H1 (cell line): ENCODE measurements at regions not wholly inside any gene's neighbourhood (a gene's known extent, or its start where the extent isn't known, plus 50 kb on each side); places are given as distances from the start of the nearest gene placed in this dataset.

Experiments
- CTCF ChIA-PET: fragments of 300-600 bp; sonication (Branson Sonifier 250); formaldehyde crosslinking; loops from one replicate; lab custom pipeline; 2021; ENCODE audit not compliant: partially characterized antibody; lab: Charles Lee
- POLR2A ChIA-PET: fragments of 300-600 bp; sonication (Branson Sonifier 250); formaldehyde crosslinking; loops from one replicate; lab custom pipeline; 2021; ENCODE audit warnings: inconsistent platforms; ENCODE audit not compliant: partially characterized antibody; lab: Charles Lee
- DNase-seq, 2 experiments: peaks; one replicate each; pipeline versions ENCODE4 v3.0.0 to v3.0.0-alpha.2; 2010 to 2022; ENCODE audit warnings: low spot score in 2 of 2, low read depth in 1 of 2, mixed read lengths in 1 of 2
- FAIRE-seq: peaks from 2 replicates; lab custom pipeline; 2011; peaks lifted over from hg19 to GRCh38; lab: Jason Lieb, UNC
- H2AFZ ChIP-seq: 2 replicates; pipeline ENCODE4 v1.8.1; 2012; ENCODE audit warnings: low read length, inconsistent platforms
- H2AK5ac ChIP-seq: 2 replicates; pipeline ENCODE4 v1.6.1; 2013; ENCODE audit warnings: low read depth, low read length
- H2BK120ac ChIP-seq: replicated peaks from 2 replicates; pipeline ENCODE3; 2013; ENCODE audit warnings: low read depth, low read length, inconsistent platforms
- H2BK12ac ChIP-seq: 2 replicates; pipeline ENCODE4 v1.6.1; 2013; ENCODE audit warnings: low read depth, low read length
- H2BK15ac ChIP-seq: 2 replicates; pipeline ENCODE4 v1.6.1; 2013; ENCODE audit warnings: low read length
- H2BK20ac ChIP-seq: 2 replicates; pipeline ENCODE4 v1.6.1; 2013; ENCODE audit warnings: low read length
- H2BK5ac ChIP-seq: 2 replicates; pipeline ENCODE4 v1.6.1; 2013; ENCODE audit warnings: low read depth, low read length
- H3K14ac ChIP-seq: 2 replicates; pipeline ENCODE4 v1.6.1; 2013; ENCODE audit warnings: inconsistent platforms; ENCODE audit not compliant: insufficient read length
- H3K18ac ChIP-seq: 2 replicates; pipeline ENCODE4 v1.6.1; 2013; ENCODE audit warnings: low read length; ENCODE audit errors: extremely low read depth
- H3K23ac ChIP-seq: 2 replicates; pipeline ENCODE4 v1.6.1; 2013; ENCODE audit warnings: inconsistent platforms; ENCODE audit not compliant: insufficient read length
- H3K23me2 ChIP-seq: 2 replicates; pipeline ENCODE4 v1.6.1; 2013; ENCODE audit warnings: low read depth, low read length
- H3K27ac ChIP-seq: 2 replicates; pipeline ENCODE4 v1.6.1; 2011; ENCODE audit warnings: low read depth, low read length, inconsistent platforms
- H3K27me3 ChIP-seq, 4 experiments: replicated peaks in 1 of 4; 1 replicate in 1 of 4; 2 replicates in 3 of 4; pipeline versions ENCODE4 v1.6.1 to v1.8.1; 2011 to 2013; ENCODE audit warnings: low read length in 3 of 4, mild to moderate bottlenecking in 3 of 4, inconsistent platforms in 2 of 4, mixed read lengths in 2 of 4, moderate library complexity in 1 of 4; ENCODE audit not compliant: control insufficient read depth in 3 of 4, insufficient read depth in 3 of 4; ENCODE audit errors: extremely low read depth in 1 of 4
- H3K36me3 ChIP-seq, 4 experiments: 2 replicates each; pipeline versions ENCODE4 v1.6.1 to v1.8.1; 2011 to 2013; ENCODE audit warnings: mild to moderate bottlenecking in 4 of 4, low read length in 3 of 4, moderate library complexity in 2 of 4, control low read depth in 1 of 4, inconsistent platforms in 1 of 4; ENCODE audit not compliant: insufficient read depth in 4 of 4, control insufficient read depth in 2 of 4
- H3K4ac ChIP-seq: replicated peaks from 2 replicates; pipeline ENCODE3; 2013; ENCODE audit warnings: low read length, low read depth, mixed read lengths, inconsistent platforms; ENCODE audit not compliant: insufficient read length
- H3K4me1 ChIP-seq, 4 experiments: replicated peaks in 1 of 4; 1 replicate in 1 of 4; 2 replicates in 3 of 4; pipeline versions ENCODE4 v1.6.1 to v1.8.1; 2011 to 2013; ENCODE audit warnings: low read length in 3 of 4, inconsistent platforms in 2 of 4, mixed read lengths in 1 of 4; ENCODE audit not compliant: insufficient read depth in 4 of 4, control insufficient read depth in 3 of 4
- H3K4me2 ChIP-seq, 2 experiments: 2 replicates each; pipeline versions ENCODE4 v1.6.1 to v1.8.1; 2011 to 2013; ENCODE audit warnings: low read depth in 2 of 2, low read length in 2 of 2, control low read depth in 1 of 2, inconsistent platforms in 1 of 2, mild to moderate bottlenecking in 1 of 2; ENCODE audit not compliant: insufficient read depth in 1 of 2
- H3K4me3 ChIP-seq, 4 experiments: fragments of 200-600, 300-600 bp in 1 of 4; sonication (generic), shearing (Covaris generic), sonication (Bioruptor Twin) in 1 of 4; 2 replicates each; pipeline versions ENCODE4 v1.5.1 to v1.8.1; 2011 to 2016; ENCODE audit warnings: low read length in 4 of 4, low read depth in 3 of 4, control low read depth in 2 of 4, inconsistent platforms in 2 of 4, mild to moderate bottlenecking in 2 of 4, mixed read lengths in 1 of 4, moderate library complexity in 1 of 4; ENCODE audit not compliant: insufficient read depth in 2 of 4; ENCODE audit errors: extremely low read depth in 1 of 4
- H3K56ac ChIP-seq: replicated peaks from 2 replicates; pipeline ENCODE3; 2013; ENCODE audit warnings: low read depth, mild to moderate bottlenecking, mixed read lengths, low read length, inconsistent platforms; ENCODE audit not compliant: insufficient read length
- H3K79me1 ChIP-seq: 2 replicates; pipeline ENCODE4 v1.6.1; 2013; ENCODE audit warnings: low read depth, low read length, control low read depth
- H3K79me2 ChIP-seq, 2 experiments: 2 replicates each; pipeline versions ENCODE4 v1.6.1 to v1.8.1; 2012 to 2013; ENCODE audit warnings: low read length in 2 of 2, mild to moderate bottlenecking in 2 of 2, inconsistent platforms in 1 of 2; ENCODE audit not compliant: insufficient read depth in 2 of 2, control insufficient read depth in 1 of 2
- H3K9ac ChIP-seq, 4 experiments: replicated peaks in 1 of 4; 1 replicate in 1 of 4; 2 replicates in 3 of 4; pipeline versions ENCODE4 v1.6.1 to v1.8.1; 2011 to 2013; ENCODE audit warnings: low read depth in 3 of 4, low read length in 3 of 4, control low read depth in 2 of 4, mild to moderate bottlenecking in 2 of 4, moderate library complexity in 2 of 4, inconsistent platforms in 1 of 4; ENCODE audit errors: extremely low read depth in 1 of 4
- H3K9me3 ChIP-seq, 2 experiments: 2 replicates each; pipeline versions ENCODE4 v1.6.1 to v1.8.1; 2012 to 2013; ENCODE audit warnings: mild to moderate bottlenecking in 2 of 2, moderate library complexity in 2 of 2, control low read depth in 1 of 2, inconsistent platforms in 1 of 2, low read depth in 1 of 2, low read length in 1 of 2, mixed read lengths in 1 of 2; ENCODE audit not compliant: insufficient read depth in 2 of 2
- H4K20me1 ChIP-seq, 2 experiments: replicated peaks in 1 of 2; 2 replicates each; pipeline versions ENCODE3 to v1.8.1; 2011 to 2013; ENCODE audit warnings: inconsistent platforms in 2 of 2, low read length in 2 of 2, mild to moderate bottlenecking in 1 of 2; ENCODE audit not compliant: insufficient read depth in 2 of 2, control insufficient read depth in 1 of 2
- H4K5ac ChIP-seq: 2 replicates; pipeline ENCODE4 v1.6.1; 2013; ENCODE audit warnings: low read length, low read depth, mixed read lengths, inconsistent platforms; ENCODE audit not compliant: insufficient read length
- H4K8ac ChIP-seq: 2 replicates; pipeline ENCODE4 v1.8.0; 2013; ENCODE audit warnings: mild to moderate bottlenecking, moderate library complexity, low read length, inconsistent platforms; ENCODE audit not compliant: insufficient read depth; ENCODE audit errors: extremely low read depth
- H4K91ac ChIP-seq: replicated peaks from 2 replicates; pipeline ENCODE3; 2013; ENCODE audit warnings: low read length, mixed read lengths, inconsistent platforms; ENCODE audit not compliant: insufficient read length
- CHD1 ChIP-seq: IDR thresholded peaks from 2 replicates; pipeline ENCODE4 v1.6.1; 2012; ENCODE audit warnings: low read depth, low read length, improper control_type of control experiment
- CREB1 ChIP-seq: IDR thresholded peaks from 2 replicates; pipeline ENCODE4 v1.6.1; 2012; ENCODE audit warnings: inconsistent platforms
- POU5F1 ChIP-seq: IDR thresholded peaks from 2 replicates; pipeline ENCODE4 v1.6.1; 2011; ENCODE audit warnings: low read depth, mild to moderate bottlenecking, low read length, moderate library complexity
- RFX5 ChIP-seq: IDR thresholded peaks from 2 replicates; pipeline ENCODE4 v1.6.1; 2011; ENCODE audit warnings: low read depth, low read length, improper control_type of control experiment, borderline replicate concordance
- SUZ12 ChIP-seq: fragments of 200-600 bp; sonication (generic); IDR thresholded peaks from 2 replicates; pipeline ENCODE4 v1.6.1; 2012; ENCODE audit warnings: mild to moderate bottlenecking, inconsistent platforms, low read length, moderate library complexity, mixed read lengths
- YY1 ChIP-seq: IDR thresholded peaks from 2 replicates; pipeline ENCODE4 v1.6.1; 2011; ENCODE audit warnings: low read depth, mild to moderate bottlenecking, low read length
- WGBS, 2 experiments: shearing (Covaris generic) in 1 of 2; methylation state at CpG; one replicate each; pipeline versions ENCODE4 v1.1.6 to v1.1.7; 2013 to 2015; ENCODE audit warnings: low lambda C conversion rate in 2 of 2, mixed read lengths in 2 of 2, inconsistent platforms in 1 of 2, low coverage in 1 of 2, missing lambda C conversion rate in 1 of 2; ENCODE audit not compliant: insufficient replicate concordance in 2 of 2, insufficient coverage in 1 of 2, insufficient read length in 1 of 2; ENCODE audit errors: extremely low coverage in 1 of 2, missing lambda C conversion rate in 1 of 2; 5-methylcytosine and 5-hydroxymethylcytosine counted together

DNA sequence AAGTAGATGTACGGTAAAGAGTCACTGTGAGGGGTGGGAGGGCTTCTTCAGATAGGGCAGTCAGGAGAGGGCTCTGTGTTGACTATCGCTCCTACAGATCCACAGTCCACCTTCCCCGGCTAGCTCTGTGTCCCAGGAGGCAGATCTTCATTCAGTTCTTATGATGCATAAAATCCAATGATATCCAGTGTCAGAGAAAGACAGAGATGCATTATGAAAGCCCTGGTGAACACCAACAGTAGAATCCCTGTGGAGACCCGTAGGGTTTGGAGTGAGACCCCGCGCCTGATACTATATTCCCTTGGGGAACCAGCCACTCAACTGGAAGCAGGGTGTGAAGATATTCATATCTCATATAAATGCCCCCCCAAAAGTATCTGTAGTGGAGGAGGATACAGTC, 119.8 kb upstream of the SLCO3A1 start:
- 92% methylated on average over 6 of the region's 6 CpGs; no CpG with 5 or more reads in 1 of the 2 experiments for WGBS, 2 experiments
- Histone ChIP-seq H3K4ac (no peak overlapping the region), H4K91ac (no peak overlapping the region), H2BK20ac (no peak overlapping the region), H3K9me3 (no peaks in the 10 kb centered on the region), H2BK120ac (no peak overlapping the region), H4K20me1 (no peaks in the 10 kb centered on the region), H3K23ac (no peak overlapping the region), H3K36me3 (no peaks in the 10 kb centered on the region), H3K27me3 (no peaks in the 10 kb centered on the region), H3K9ac (no peak overlapping the region), H2BK5ac (no peak overlapping the region)
- DNase-seq (no peak), FAIRE-seq (no peak)
- CTCF ChIA-PET: interaction anchor here (0.7 kb wide), 1 partner anchor 211 kb away, joined by 3 read pairs; no protein-coding TSS in a partner anchor
- TF ChIP-seq CREB1 (no peak), RFX5 (no peak), SUZ12 (no peak), YY1 (no peak), CHD1 (no peak), POU5F1 (no peak)
- TF ChIP-seq, all 59 proteins: peak for 0
- Histone ChIP-seq H2BK15ac (no peak overlapping the region), H3K4me2 (no peak overlapping the region), H3K4me3 (no peak overlapping the region), H2BK12ac (no peak overlapping the region), H3K27ac (no peak overlapping the region), H3K79me1 (no peaks in the 10 kb centered on the region), H3K79me2 (no peaks in the 10 kb centered on the region), H3K56ac (no peak overlapping the region), H3K14ac (no peak overlapping the region), H3K23me2 (no peaks in the 10 kb centered on the region), H2AK5ac (no peak overlapping the region), H4K5ac (no peak overlapping the region), H2AFZ (no peak overlapping the region), H3K18ac (no peak overlapping the region), H4K8ac (no peak overlapping the region), H3K4me1 (no peaks in the 10 kb centered on the region)
- POLR2A ChIA-PET: no interaction called here
